HepG2 (cell line): ENCODE measurements at regions not wholly inside any gene's neighbourhood (a gene's known extent, or its start where the extent isn't known, plus 50 kb on each side); places are given as distances from the start of the nearest gene placed in this dataset.

ENCODE experiments used
- ATAC-seq: fragments of 200-7000 bp; cut with Tn5 transposase; 3 replicates; pipeline ENCODE4 v1.9.1; 2020; ENCODE audit warnings: mild to moderate bottlenecking, moderate library complexity
- BruUV-seq: library from RNA; stranded (reverse); fragments of 400-500 nt; replicated peaks from 2 replicates; lab custom pipeline; 2021; lab: Mats Ljungman, UMichigan
- CTCF ChIA-PET: fragments of 300-600 bp; formaldehyde crosslinking; extraction: SDS; loops from one replicate; lab custom pipeline; 2021; ENCODE audit warnings: low total read pairs, inconsistent platforms, low intra/inter-chr PET ratio; lab: Yijun Ruan, JAX
- POLR2A ChIA-PET: fragments of 350-600 bp; sonication (Branson Sonifier 250); formaldehyde crosslinking; loops from one replicate; lab custom pipeline; 2020; ENCODE audit warnings: antibody characterized with exemption, inconsistent platforms; lab: Yijun Ruan, JAX
- DNase-seq: peaks from one replicate; pipeline ENCODE4 v3.0.0-alpha.2; 2015; ENCODE audit warnings: low spot score
- FAIRE-seq: peaks from 3 replicates; lab custom pipeline; 2011; peaks lifted over from hg19 to GRCh38; lab: Jason Lieb, UNC
- H2AFZ ChIP-seq: one replicate; pipeline ENCODE4 v1.6.1; 2011; ENCODE audit warnings: low read length, inconsistent platforms
- H3K27ac ChIP-seq: fragments of 300-600 bp; 3 replicates; pipeline ENCODE4 v1.8.0; 2011; ENCODE audit warnings: mixed run types, mild to moderate bottlenecking, mixed read lengths, low read length, inconsistent platforms; ENCODE audit not compliant: insufficient read depth; ENCODE audit errors: extremely low read length
- H3K27me3 ChIP-seq, 2 experiments: fragments of 200-600 bp in 1 of 2; 2 replicates in 1 of 2; 3 replicates in 1 of 2; pipeline versions ENCODE4 v1.6.0 to v1.8.0; 2011; ENCODE audit warnings: low read length in 2 of 2, mild to moderate bottlenecking in 2 of 2, moderate library complexity in 2 of 2, inconsistent platforms in 1 of 2; ENCODE audit not compliant: insufficient read depth in 2 of 2, control insufficient read depth in 1 of 2
- H3K36me3 ChIP-seq, 2 experiments: fragments of 200-600 bp in 1 of 2; replicated peaks in 1 of 2; 2 replicates in 1 of 2; 3 replicates in 1 of 2; pipeline versions ENCODE4 v1.5.1 to v1.8.0; 2011; ENCODE audit warnings: low read length in 2 of 2, inconsistent platforms in 1 of 2; ENCODE audit not compliant: insufficient read depth in 2 of 2, control insufficient read depth in 1 of 2
- H3K4me1 ChIP-seq: 2 replicates; pipeline ENCODE4 v1.5.1; 2012; ENCODE audit warnings: low read length, inconsistent platforms; ENCODE audit not compliant: insufficient read depth
- H3K4me2 ChIP-seq: 2 replicates; pipeline ENCODE4 v1.6.0; 2011; ENCODE audit warnings: low read depth, low read length, inconsistent platforms
- H3K4me3 ChIP-seq, 3 experiments: fragments of 200-600 bp in 1 of 3; sonication (generic), shearing (Covaris generic) in 1 of 3; replicated peaks in 1 of 3; 2 replicates each; pipeline ENCODE4 v1.5.1; 2011 to 2016; ENCODE audit warnings: low read length in 3 of 3, inconsistent platforms in 2 of 3, low read depth in 2 of 3, mild to moderate bottlenecking in 2 of 3, control low read depth in 1 of 3, mixed read lengths in 1 of 3; ENCODE audit not compliant: insufficient read depth in 1 of 3
- H3K79me2 ChIP-seq: one replicate; pipeline ENCODE4 v1.6.1; 2011; ENCODE audit warnings: low read length, inconsistent platforms; ENCODE audit not compliant: insufficient read depth
- H3K9ac ChIP-seq: 2 replicates; pipeline ENCODE4 v1.6.0; 2011; ENCODE audit warnings: mild to moderate bottlenecking, low read depth, low read length, inconsistent platforms; ENCODE audit not compliant: insufficient read depth
- H3K9me3 ChIP-seq: 2 replicates; pipeline ENCODE4 v1.5.1; 2012; ENCODE audit warnings: mild to moderate bottlenecking, low read length
- H4K20me1 ChIP-seq: 2 replicates; pipeline ENCODE4 v1.6.0; 2011; ENCODE audit warnings: inconsistent platforms, mild to moderate bottlenecking, low read length, moderate library complexity; ENCODE audit not compliant: insufficient read depth
- CTCF ChIP-seq: sonication (generic); formaldehyde crosslinking; IDR thresholded peaks from 2 replicates; pipeline ENCODE4 v1.5.0; 2020; ENCODE audit warnings: mild to moderate bottlenecking, missing genetic modification reagents, moderate library complexity
- DNMT1 ChIP-seq: sonication (generic); formaldehyde crosslinking; IDR thresholded peaks from 2 replicates; pipeline ENCODE4 v1.5.1; 2020; ENCODE audit warnings: mild to moderate bottlenecking, missing genetic modification reagents
- ELF3 ChIP-seq: IDR thresholded peaks from 2 replicates; pipeline ENCODE4 v1.6.1; 2016; ENCODE audit warnings: missing genetic modification reagents, missing compliant biosample characterization
- EZH2 ChIP-seq: conservative IDR thresholded peaks from 2 replicates; pipeline ENCODE4 v1.6.1; 2012; ENCODE audit warnings: mild to moderate bottlenecking, low read depth, low read length, moderate library complexity
- IRF2 ChIP-seq: IDR thresholded peaks from 2 replicates; pipeline ENCODE4 v1.6.1; 2018; ENCODE audit warnings: missing genetic modification reagents, missing compliant biosample characterization
- JUNB ChIP-seq: sonication (generic); formaldehyde crosslinking; IDR thresholded peaks from 2 replicates; pipeline ENCODE4 v1.8.0; 2022; ENCODE audit warnings: missing genetic modification reagents, mild to moderate bottlenecking, borderline replicate concordance
- KDM1A ChIP-seq: IDR thresholded peaks from 2 replicates; pipeline ENCODE4 v1.6.1; 2016; ENCODE audit warnings: missing compliant biosample characterization
- SATB2 ChIP-seq: sonication (generic); formaldehyde crosslinking; IDR thresholded peaks from 2 replicates; pipeline ENCODE4 v1.5.0; 2020; ENCODE audit warnings: missing genetic modification reagents
- TMF1 ChIP-seq: sonication (generic); formaldehyde crosslinking; IDR thresholded peaks from 2 replicates; pipeline ENCODE4 v1.8.1; 2022; ENCODE audit warnings: low read depth, missing genetic modification reagents
- ZBTB14 ChIP-seq: sonication (generic); formaldehyde crosslinking; IDR thresholded peaks from 2 replicates; pipeline ENCODE4 v1.4.0; 2020; ENCODE audit warnings: missing genetic modification reagents
- ZNF781 ChIP-seq: sonication (generic); formaldehyde crosslinking; IDR thresholded peaks from 2 replicates; pipeline ENCODE4 v1.5.1; 2020; ENCODE audit warnings: borderline replicate concordance, mild to moderate bottlenecking, missing genetic modification reagents; ENCODE audit errors: not compliant biosample characterization
- WGBS: methylation state at CpG from one replicate; pipeline ENCODE4 v1.1.6; 2017; ENCODE audit warnings: low lambda C conversion rate; 5-methylcytosine and 5-hydroxymethylcytosine counted together
- in situ Hi-C: cut with HindIII; loops from 2 replicates; pipeline ENCODE4 v1.10.0; 2017; ENCODE audit warnings: low pct_unique_long_range_greater_than_20kb; ENCODE audit not compliant: extremely low pct_ligation_motif_present
- intact Hi-C: fragments of 100-400 bp; cut with micrococcal nuclease; formaldehyde crosslinking; loops from one replicate; pipeline ENCODE4 v1.10.0; 2022; ENCODE audit not compliant: unreplicated experiment

- CTCF ChIA-PET = no interaction called here
- DNase-seq (no peak), ATAC-seq (no peak), FAIRE-seq (no peak)
- Histone ChIP-seq H3K27ac (no peak overlapping the region), H4K20me1 (no peaks in the 10 kb centered on the region), H3K4me1 (no peaks in the 10 kb centered on the region), H2AFZ (no peak overlapping the region), H3K4me2 (no peak overlapping the region), H3K4me3 (no peak overlapping the region), H3K27me3 (no peaks in the 10 kb centered on the region), H3K9me3 (peaks cover 37% of the 10 kb centered on the region), H3K36me3 (no peaks in the 10 kb centered on the region), H3K79me2 (no peaks in the 10 kb centered on the region), H3K9ac (no peak overlapping the region)
- TF ChIP-seq IRF2 = no peak
- in situ Hi-C loops = no loop called here
- POLR2A ChIA-PET = no interaction called here
- no TSS peak for BruUV-seq
- 4% methylated on average over 1 of the region's 1 CpG for WGBS
- intact Hi-C loops = no loop called here
These were observed 360.3 kb upstream of the CDH18 start for GRCh38 chr5:20348321-20348720.

- CTCF ChIA-PET = no interaction called here
- Histone ChIP-seq H2AFZ (no peak overlapping the region), H3K27me3 (no peaks in the 10 kb centered on the region), H3K36me3 (no peaks in the 10 kb centered on the region), H3K9me3 (peaks cover 41% of the 10 kb centered on the region), H3K9ac (no peak overlapping the region)
- ATAC-seq (no peak), DNase-seq (no peak), FAIRE-seq (no peak)
- intact Hi-C loops = no loop called here
- no peak for TF ChIP-seq KDM1A
- TF ChIP-seq, all 625 proteins: peak for 0
- no TSS peak for BruUV-seq
- POLR2A ChIA-PET = no interaction called here
- 0% methylated on average over 2 of the region's 2 CpGs for WGBS
- no peak overlapping the region for H3K4me2 ChIP-seq
- no peak overlapping the region for H3K27ac ChIP-seq
- no peak overlapping the region for H3K4me3 ChIP-seq
- H4K20me1 ChIP-seq = no peaks in the 10 kb centered on the region
- in situ Hi-C loops = no loop called here
- no peaks in the 10 kb centered on the region for H3K79me2 ChIP-seq
- no peaks in the 10 kb centered on the region for H3K4me1 ChIP-seq
These were observed 359.3 kb upstream of the CDH18 start for GRCh38 chr5:20347334-20347733.

GRCh38 chr5:20340126-20340525 lies 352.1 kb upstream of the CDH18 start:
- Histone ChIP-seq H3K9ac (no peak overlapping the region), H4K20me1 (no peaks in the 10 kb centered on the region), H3K79me2 (no peaks in the 10 kb centered on the region), H3K27ac (no peak overlapping the region), H2AFZ (no peak overlapping the region), H3K9me3 (peaks cover 23% of the 10 kb centered on the region), H3K4me2 (no peak overlapping the region), H3K27me3 (no peaks in the 10 kb centered on the region), H3K4me1 (no peaks in the 10 kb centered on the region), H3K36me3 (no peaks in the 10 kb centered on the region), H3K4me3 (no peak overlapping the region)
- ATAC-seq = no peak
- CTCF ChIA-PET = no interaction called here
- BruUV-seq = no TSS peak
- POLR2A ChIA-PET = no interaction called here
- WGBS = 0% methylated on average over 3 of the region's 3 CpGs
- DNase-seq = no peak
- in situ Hi-C loops (no loop called here), intact Hi-C loops (no loop called here)
- no peak for FAIRE-seq
- TF ChIP-seq EZH2 (no peak), SATB2 (CRISPR knock-in tag) (no peak), ZBTB14 (no peak), JUNB (CRISPR knock-in tag) (no peak), ELF3 (CRISPR knock-in tag) (no peak), ZNF781 (no peak), CTCF (CRISPR knock-in tag) (no peak), DNMT1 (no peak), TMF1 (CRISPR knock-in tag) (no peak)
